ENCODE measurements at regions not wholly inside any gene's neighbourhood (a gene's known extent, or its start where the extent isn't known, plus 50 kb on each side); places are given as distances from the start of the nearest gene placed in this dataset.

- 93 to 98% methylated on average over 2 of the region's 2 CpGs for WGBS, 2 donors
- no peaks in the 10 kb centered on the region for H3K27me3 ChIP-seq (ENCODE audit: control insufficient read depth in 1 of 2, insufficient read depth in 2 of 2, low read length in 1 of 2)
- H3K9me3 ChIP-seq (ENCODE audit: control insufficient read depth, low read length): no peaks in the 10 kb centered on the region
- ATAC-seq (ENCODE audit: low FRiP score) (no peak), DNase-seq (no peak)
- H3K4me3 ChIP-seq (ENCODE audit: low read length in 2 of 2): no peak overlapping the region
- intact Hi-C loops (cut with DNase I): no loop called here
- no peak overlapping the region for H3K27ac ChIP-seq (ENCODE audit: low read depth in 1 of 2, low read length in 2 of 2)
- H3K36me3 ChIP-seq (ENCODE audit: control insufficient read depth in 1 of 2, insufficient read depth in 2 of 2, low read length in 1 of 2): no peaks in the 10 kb centered on the region
- peaks cover 0 to 8% of the 10 kb centered on the region in 2 donors for H3K4me1 ChIP-seq (ENCODE audit: control insufficient read depth in 1 of 2, insufficient read depth in 2 of 2, low read length in 2 of 2)
Measured at GRCh38 chr3:90011996-90012395, 904.6 kb downstream of the EPHA3 start.

DNA sequence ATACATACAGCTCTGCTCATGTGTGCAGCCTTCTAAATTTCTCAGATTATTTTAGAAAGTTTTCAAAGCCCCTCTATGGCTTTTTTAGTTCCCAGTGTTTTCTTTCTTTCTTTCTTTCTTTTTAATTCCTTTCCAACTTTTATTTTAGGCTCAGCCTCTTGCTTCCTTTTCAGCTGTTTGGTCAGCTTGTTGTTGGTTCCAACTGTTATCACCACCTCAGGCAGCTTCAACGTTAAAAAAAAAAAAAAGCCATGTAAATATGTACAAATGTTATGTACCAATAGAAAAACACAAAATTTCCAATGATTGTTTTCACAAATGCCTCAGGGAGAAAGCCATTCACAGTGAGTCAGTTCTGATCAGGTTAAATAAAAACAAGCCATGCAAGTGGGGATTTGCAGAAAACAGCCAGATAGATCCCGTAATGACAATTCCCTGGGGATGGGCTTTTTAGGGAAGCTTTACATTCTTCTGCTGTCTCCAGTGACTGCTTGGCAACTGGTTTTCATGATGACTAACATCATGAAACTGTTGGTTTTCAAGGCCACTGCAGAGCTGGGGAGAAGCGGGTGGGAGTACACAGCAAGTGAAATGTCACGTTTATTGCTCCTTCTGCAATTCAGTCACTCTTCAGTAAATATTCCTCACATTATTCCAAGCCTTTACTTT, 908.4 kb downstream of the EPHA3 start:
- WGBS, 2 donors: 17 to 27% methylated on average over 4 of the region's 4 CpGs
- intact Hi-C loops (cut with DNase I): no loop called here
- DNase-seq: no peak
- H3K27me3 ChIP-seq (ENCODE audit: control insufficient read depth in 1 of 2, insufficient read depth in 2 of 2, low read length in 1 of 2): no peaks in the 10 kb centered on the region
- H3K4me1 ChIP-seq (ENCODE audit: control insufficient read depth in 1 of 2, insufficient read depth in 2 of 2, low read length in 2 of 2): no peaks in the 10 kb centered on the region
- no peak for ATAC-seq (ENCODE audit: low FRiP score)
- no peaks in the 10 kb centered on the region for H3K9me3 ChIP-seq (ENCODE audit: control insufficient read depth, low read length)
- H3K27ac ChIP-seq (ENCODE audit: low read depth in 1 of 2, low read length in 2 of 2): no peak overlapping the region
- no peaks in the 10 kb centered on the region for H3K36me3 ChIP-seq (ENCODE audit: control insufficient read depth in 1 of 2, insufficient read depth in 2 of 2, low read length in 1 of 2)
- no peak overlapping the region for H3K4me3 ChIP-seq (ENCODE audit: low read length in 2 of 2)

GRCh38 chr3:90016555-90016954, 909.1 kb downstream of the EPHA3 start:
- Histone ChIP-seq H3K27ac (ENCODE audit: low read depth in 1 of 2, low read length in 2 of 2) (no peak overlapping the region), H3K4me3 (ENCODE audit: low read length in 2 of 2) (no peak overlapping the region), H3K27me3 (ENCODE audit: control insufficient read depth in 1 of 2, insufficient read depth in 2 of 2, low read length in 1 of 2) (no peaks in the 10 kb centered on the region), H3K9me3 (ENCODE audit: control insufficient read depth, low read length) (no peaks in the 10 kb centered on the region), H3K36me3 (ENCODE audit: control insufficient read depth in 1 of 2, insufficient read depth in 2 of 2, low read length in 1 of 2) (no peaks in the 10 kb centered on the region), H3K4me1 (ENCODE audit: control insufficient read depth in 1 of 2, insufficient read depth in 2 of 2, low read length in 2 of 2) (no peaks in the 10 kb centered on the region)
- no peak for DNase-seq
- ATAC-seq (ENCODE audit: low FRiP score): no peak
- intact Hi-C loops (cut with DNase I): no loop called here
- WGBS, 2 donors: 76 to 84% methylated on average over 4 of the region's 4 CpGs

- Histone ChIP-seq H3K9me3 (ENCODE audit: control insufficient read depth, low read length) (no peaks in the 10 kb centered on the region), H3K4me1 (ENCODE audit: control insufficient read depth in 1 of 2, insufficient read depth in 2 of 2, low read length in 2 of 2) (no peaks in the 10 kb centered on the region), H3K36me3 (ENCODE audit: control insufficient read depth in 1 of 2, insufficient read depth in 2 of 2, low read length in 1 of 2) (no peaks in the 10 kb centered on the region), H3K4me3 (ENCODE audit: low read length in 2 of 2) (no peak overlapping the region), H3K27ac (ENCODE audit: low read depth in 1 of 2, low read length in 2 of 2) (no peak overlapping the region), H3K27me3 (ENCODE audit: control insufficient read depth in 1 of 2, insufficient read depth in 2 of 2, low read length in 1 of 2) (no peaks in the 10 kb centered on the region)
- 92 to 97% methylated on average over 1 of the region's 1 CpG for WGBS, 2 donors
- ATAC-seq (ENCODE audit: low FRiP score) (no peak), DNase-seq (no peak)
- intact Hi-C loops (cut with DNase I): no loop called here
Measured at GRCh38 chr3:90018779-90019178, 911.4 kb downstream of the EPHA3 start.

DNA sequence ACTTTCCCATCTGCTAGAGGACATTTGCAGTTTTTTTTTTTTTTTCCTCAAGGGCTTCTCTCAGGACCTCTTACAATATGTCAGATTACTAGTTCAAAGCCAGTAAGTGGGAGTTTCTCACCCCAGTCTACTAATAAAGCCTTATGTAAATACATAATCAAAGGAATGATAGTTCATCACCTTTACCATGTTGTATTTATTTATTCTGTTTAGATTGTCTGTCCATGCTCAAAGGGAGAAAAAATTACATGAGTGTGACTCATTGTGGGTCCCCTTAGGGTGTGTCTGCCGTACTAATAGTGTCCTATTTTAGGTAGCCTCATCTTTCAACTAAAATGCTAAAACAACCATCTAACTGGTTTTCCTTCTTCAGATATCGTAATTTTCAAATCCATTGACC, 917.6 kb downstream of the EPHA3 start:
- intact Hi-C loops (cut with DNase I): no loop called here
- DNase-seq (no peak), ATAC-seq (ENCODE audit: low FRiP score) (no peak)
- Histone ChIP-seq H3K36me3 (ENCODE audit: control insufficient read depth in 1 of 2, insufficient read depth in 2 of 2, low read length in 1 of 2) (no peaks in the 10 kb centered on the region), H3K27ac (ENCODE audit: low read depth in 1 of 2, low read length in 2 of 2) (no peak overlapping the region), H3K4me3 (ENCODE audit: low read length in 2 of 2) (no peak overlapping the region), H3K27me3 (ENCODE audit: control insufficient read depth in 1 of 2, insufficient read depth in 2 of 2, low read length in 1 of 2) (no peaks in the 10 kb centered on the region), H3K9me3 (ENCODE audit: control insufficient read depth, low read length) (no peaks in the 10 kb centered on the region), H3K4me1 (ENCODE audit: control insufficient read depth in 1 of 2, insufficient read depth in 2 of 2, low read length in 2 of 2) (no peaks in the 10 kb centered on the region)
- WGBS, 2 donors: 90 to 96% methylated on average over 2 of the region's 2 CpGs

DNA sequence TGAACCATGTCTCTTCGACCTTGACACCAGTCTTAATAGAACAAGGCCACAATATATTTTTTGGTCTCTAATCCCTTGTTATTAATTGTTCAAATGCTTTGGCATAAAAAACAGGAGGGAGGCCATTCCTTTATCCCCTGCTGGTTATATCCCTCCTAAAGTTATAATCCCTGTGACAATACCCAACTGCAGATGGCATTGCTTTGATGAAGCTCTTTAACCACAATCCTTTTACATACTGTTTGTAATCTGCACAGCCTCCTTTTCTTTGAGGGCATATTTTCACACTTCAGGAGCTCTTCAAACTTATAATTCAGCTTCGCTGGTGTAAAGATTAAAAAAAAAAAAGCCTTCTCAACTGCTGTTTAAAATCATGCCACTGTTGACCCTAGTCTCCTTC, 919.0 kb downstream of the EPHA3 start:
- no peak for ATAC-seq (ENCODE audit: low FRiP score)
- intact Hi-C loops (cut with DNase I): no loop called here

GRCh38 chr3:90031121-90031520, 923.7 kb downstream of the EPHA3 start:
- intact Hi-C loops (cut with DNase I): no loop called here
- Histone ChIP-seq H3K27me3 (ENCODE audit: control insufficient read depth in 1 of 2, insufficient read depth in 2 of 2, low read length in 1 of 2) (no peaks in the 10 kb centered on the region), H3K36me3 (ENCODE audit: control insufficient read depth in 1 of 2, insufficient read depth in 2 of 2, low read length in 1 of 2) (no peaks in the 10 kb centered on the region), H3K27ac (ENCODE audit: low read depth in 1 of 2, low read length in 2 of 2) (no peak overlapping the region), H3K9me3 (ENCODE audit: control insufficient read depth, low read length) (no peaks in the 10 kb centered on the region), H3K4me3 (ENCODE audit: low read length in 2 of 2) (no peak overlapping the region), H3K4me1 (ENCODE audit: control insufficient read depth in 1 of 2, insufficient read depth in 2 of 2, low read length in 2 of 2) (no peaks in the 10 kb centered on the region)
- DNase-seq: no peak
- ATAC-seq (ENCODE audit: low FRiP score): no peak

More for the DNA sequence above, 919.0 kb downstream of the EPHA3 start:
- no peaks in the 10 kb centered on the region for H3K36me3 ChIP-seq (ENCODE audit: control insufficient read depth in 1 of 2, insufficient read depth in 2 of 2, low read length in 1 of 2)
- no peak overlapping the region for H3K4me3 ChIP-seq (ENCODE audit: low read length in 2 of 2)
- H3K27me3 ChIP-seq (ENCODE audit: control insufficient read depth in 1 of 2, insufficient read depth in 2 of 2, low read length in 1 of 2): no peaks in the 10 kb centered on the region
- WGBS, 2 donors: 80 to 82% methylated on average over 2 of the region's 2 CpGs
- H3K9me3 ChIP-seq (ENCODE audit: control insufficient read depth, low read length): no peaks in the 10 kb centered on the region
- H3K4me1 ChIP-seq (ENCODE audit: control insufficient read depth in 1 of 2, insufficient read depth in 2 of 2, low read length in 2 of 2): no peaks in the 10 kb centered on the region
- DNase-seq: no peak
- H3K27ac ChIP-seq (ENCODE audit: low read depth in 1 of 2, low read length in 2 of 2): no peak overlapping the region

- no peaks in the 10 kb centered on the region for H3K27me3 ChIP-seq (ENCODE audit: control insufficient read depth in 1 of 2, insufficient read depth in 2 of 2, low read length in 1 of 2)
- intact Hi-C loops (cut with DNase I): no loop called here
- no peaks in the 10 kb centered on the region for H3K4me1 ChIP-seq (ENCODE audit: control insufficient read depth in 1 of 2, insufficient read depth in 2 of 2, low read length in 2 of 2)
- no peaks in the 10 kb centered on the region for H3K36me3 ChIP-seq (ENCODE audit: control insufficient read depth in 1 of 2, insufficient read depth in 2 of 2, low read length in 1 of 2)
- no peaks in the 10 kb centered on the region for H3K9me3 ChIP-seq (ENCODE audit: control insufficient read depth, low read length)
- ATAC-seq (ENCODE audit: low FRiP score) (no peak), DNase-seq (no peak)
- no peak overlapping the region for H3K4me3 ChIP-seq (ENCODE audit: low read length in 2 of 2)
- H3K27ac ChIP-seq (ENCODE audit: low read depth in 1 of 2, low read length in 2 of 2): no peak overlapping the region
- WGBS, 2 donors: 55 to 66% methylated on average over 6 of the region's 6 CpGs
Measured at GRCh38 chr3:90032980-90033641, 925.7 kb downstream of the EPHA3 start.

DNA sequence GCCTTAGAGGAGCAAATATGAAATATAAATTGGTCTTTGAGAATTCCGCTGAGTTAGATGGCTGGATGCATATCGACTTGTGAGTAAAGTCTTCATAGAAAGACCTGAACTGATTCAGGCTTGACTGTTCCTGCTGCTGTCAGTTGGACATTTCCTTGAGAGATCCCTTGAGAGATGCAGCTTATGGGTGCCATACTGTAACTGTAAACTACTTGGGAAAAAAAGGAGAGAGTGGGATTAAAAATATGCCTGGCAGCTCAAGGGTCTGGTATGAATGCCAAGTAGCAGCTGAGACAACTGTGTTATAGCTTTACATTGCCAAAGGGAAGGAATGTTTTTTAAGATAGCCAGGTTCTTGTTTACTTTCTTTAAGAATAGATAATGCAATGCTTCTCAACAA, 926.6 kb downstream of the EPHA3 start:
- no peaks in the 10 kb centered on the region for H3K36me3 ChIP-seq (ENCODE audit: control insufficient read depth in 1 of 2, insufficient read depth in 2 of 2, low read length in 1 of 2)
- H3K9me3 ChIP-seq (ENCODE audit: control insufficient read depth, low read length): no peaks in the 10 kb centered on the region
- no peak overlapping the region for H3K4me3 ChIP-seq (ENCODE audit: low read length in 2 of 2)
- DNase-seq (no peak), ATAC-seq (ENCODE audit: low FRiP score) (no peak)
- H3K27ac ChIP-seq (ENCODE audit: low read depth in 1 of 2, low read length in 2 of 2): no peak overlapping the region
- 28 to 42% methylated on average over 2 of the region's 2 CpGs for WGBS, 2 donors
- no peaks in the 10 kb centered on the region for H3K27me3 ChIP-seq (ENCODE audit: control insufficient read depth in 1 of 2, insufficient read depth in 2 of 2, low read length in 1 of 2)
- H3K4me1 ChIP-seq (ENCODE audit: control insufficient read depth in 1 of 2, insufficient read depth in 2 of 2, low read length in 2 of 2): no peaks in the 10 kb centered on the region
- intact Hi-C loops (cut with DNase I): no loop called here

Measured in aorta (tissue), 5 donors.